ENCODE measurements at regions not wholly inside any gene's neighbourhood (a gene's known extent, or its start where the extent isn't known, plus 50 kb on each side); places are given as distances from the start of the nearest gene placed in this dataset.
"Not testable (repeated sequence)": the region's sequence is repeated elsewhere in the genome, so short reads cannot be mapped to it uniquely, and the experiment has no call there.

DNA sequence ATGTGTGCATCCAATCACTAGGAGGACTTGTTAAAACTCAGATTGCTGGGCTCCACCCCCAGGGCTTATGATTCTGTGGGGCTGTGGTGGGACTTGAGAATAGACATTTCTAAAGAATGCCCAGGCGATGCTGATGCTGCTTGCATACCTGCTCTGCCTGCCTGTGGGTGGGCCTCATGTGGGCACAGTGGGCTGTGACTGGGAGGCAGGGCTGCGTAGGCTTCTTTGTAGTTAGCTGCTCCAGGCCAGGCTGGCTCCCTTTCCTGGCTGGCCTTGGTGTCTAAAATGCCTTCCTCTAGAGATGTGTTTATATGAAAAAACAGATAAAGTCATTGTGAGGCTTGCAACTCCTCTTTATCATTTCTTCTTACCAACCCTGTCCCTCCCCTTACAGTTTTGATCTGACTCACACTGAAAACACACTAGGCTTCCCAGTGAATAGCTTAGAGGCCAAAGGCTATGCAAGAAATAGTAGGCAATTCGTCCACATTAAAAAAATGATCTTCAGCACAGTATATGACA, 495.5 kb upstream of the MAP3K7 start:
- no peak for DNase-seq (ENCODE audit: low read depth in 4 of 4, low spot score in 3 of 4)

DNA sequence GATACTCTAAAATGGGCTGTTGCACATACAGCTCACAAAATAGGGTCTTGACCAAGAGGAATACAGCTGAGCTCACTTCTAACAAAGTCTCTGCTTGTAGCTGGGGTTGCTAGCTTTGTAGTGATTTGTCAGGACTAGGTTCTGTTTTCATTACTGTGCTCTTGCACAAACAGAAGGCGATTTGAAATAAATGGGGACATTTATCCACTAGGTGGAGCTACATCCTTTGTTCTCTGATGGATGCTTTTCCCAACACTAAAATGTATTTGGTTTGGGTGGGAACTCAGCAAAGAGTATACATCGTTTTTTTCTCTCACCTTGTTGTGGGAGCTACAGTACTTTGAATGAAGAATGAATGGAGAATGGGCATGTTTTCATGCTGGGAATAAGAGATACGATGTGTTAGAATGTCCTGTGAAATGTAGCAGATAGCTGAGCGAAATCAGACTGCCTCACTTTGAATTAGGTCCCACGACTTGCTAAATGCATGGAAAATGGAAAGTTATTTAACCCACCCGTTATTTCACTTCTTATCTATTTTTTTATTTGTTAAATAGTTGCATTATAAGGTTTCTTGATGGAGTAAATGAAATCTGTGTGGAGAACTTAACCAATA, 494.7 kb upstream of the MAP3K7 start:
- peak; percentile 56 to 74 (median 68) for DNase-seq (ENCODE audit: low read depth in 4 of 4, low spot score in 3 of 4)

DNA sequence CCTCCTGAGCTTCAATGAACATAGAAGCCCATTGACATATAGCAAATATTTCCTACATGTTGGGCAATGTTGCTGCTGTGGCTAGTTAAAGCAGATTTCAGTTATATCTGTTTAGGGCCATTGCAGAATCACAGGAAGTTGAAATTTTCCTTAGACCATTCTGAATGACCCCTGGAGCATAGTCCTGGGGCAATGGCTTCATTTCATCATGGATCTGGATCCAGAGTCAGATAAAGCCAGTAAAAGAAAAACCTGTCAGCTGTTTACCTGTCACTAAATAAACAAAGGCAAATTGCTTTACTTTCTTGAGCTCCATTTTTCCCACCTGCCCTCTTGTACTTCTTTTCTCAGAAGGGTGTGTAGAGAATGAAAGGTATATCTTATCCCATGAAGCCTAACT, 494.0 kb upstream of the MAP3K7 start:
- DNase-seq (ENCODE audit: low read depth in 4 of 4, low spot score in 3 of 4) = no peak

DNA sequence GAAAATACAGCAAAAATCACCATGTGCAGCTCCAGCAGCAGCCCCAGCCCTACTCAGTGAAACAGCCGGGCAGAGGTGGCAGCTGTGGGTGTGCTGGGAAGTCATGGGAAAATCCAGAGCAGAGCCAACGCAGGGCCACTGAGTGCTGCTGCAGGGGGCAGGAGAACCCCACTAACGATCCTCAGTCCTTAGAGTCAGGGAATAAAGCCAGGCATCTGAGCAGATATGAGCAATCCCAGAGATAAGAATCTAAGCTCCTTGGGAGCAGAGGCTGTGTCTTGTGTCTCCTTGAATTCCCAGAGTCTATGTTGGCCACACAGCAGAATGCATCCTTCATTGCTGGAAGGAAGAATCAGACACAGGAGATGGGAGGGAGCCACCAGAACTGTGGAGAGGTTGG, 493.1 kb upstream of the MAP3K7 start:
- no peak for DNase-seq (ENCODE audit: low read depth in 4 of 4, low spot score in 3 of 4)

DNA sequence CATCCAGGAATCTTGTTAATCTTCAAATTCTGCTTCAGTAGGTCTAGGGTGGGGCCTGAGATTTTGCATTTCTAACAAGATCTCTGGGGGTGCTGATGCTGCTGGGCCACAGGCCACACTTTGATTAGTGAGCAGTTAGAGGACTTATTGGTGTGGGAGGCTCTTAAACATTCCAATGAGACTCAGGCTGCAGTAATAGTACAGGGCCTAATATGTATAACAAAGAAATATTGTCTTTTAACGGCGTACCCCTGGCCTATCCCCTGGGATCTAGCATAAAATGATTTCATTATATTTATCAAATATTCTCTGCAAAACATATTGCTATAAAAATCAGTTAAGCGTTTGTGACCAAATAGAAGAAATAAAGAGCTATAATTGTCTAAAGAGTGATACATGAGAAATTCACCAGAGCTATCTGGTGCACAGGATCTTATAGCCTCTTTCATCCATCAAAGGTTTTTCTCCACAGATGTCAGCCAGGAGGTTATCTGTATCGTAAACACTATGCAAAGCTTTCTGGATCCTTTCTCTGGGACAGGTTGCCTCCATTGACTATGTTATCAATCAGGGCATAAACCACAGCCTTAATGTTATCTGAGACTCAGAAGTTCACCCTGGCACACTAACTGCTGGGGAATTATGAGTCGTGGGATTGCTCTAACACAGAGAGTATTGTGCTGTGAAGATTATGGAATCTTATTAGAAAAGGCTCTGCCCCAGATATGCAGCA, 488.5 kb upstream of the MAP3K7 start:
- no peak for DNase-seq (ENCODE audit: low read depth in 4 of 4, low spot score in 3 of 4)

DNA sequence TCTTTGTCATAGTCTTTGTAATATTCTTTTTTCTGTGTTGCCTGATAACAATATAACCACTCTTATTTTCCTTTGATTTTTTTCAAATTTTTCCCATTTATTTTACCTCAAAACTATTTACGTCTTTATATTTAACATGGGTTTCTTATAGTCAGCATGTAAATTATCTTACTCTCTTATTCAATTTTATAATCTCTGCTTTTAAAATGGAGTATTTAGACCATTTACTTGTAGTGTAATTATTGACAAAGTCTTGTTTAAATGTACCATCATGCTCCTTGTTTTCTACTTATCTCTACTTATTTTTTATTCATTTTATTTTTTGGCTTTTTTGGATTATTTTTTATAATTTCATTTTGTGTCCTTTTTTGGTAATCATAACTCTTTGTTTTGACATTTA, 476.5 kb upstream of the MAP3K7 start:
- no peak for DNase-seq (ENCODE audit: low read depth in 4 of 4, low spot score in 3 of 4)

DNA sequence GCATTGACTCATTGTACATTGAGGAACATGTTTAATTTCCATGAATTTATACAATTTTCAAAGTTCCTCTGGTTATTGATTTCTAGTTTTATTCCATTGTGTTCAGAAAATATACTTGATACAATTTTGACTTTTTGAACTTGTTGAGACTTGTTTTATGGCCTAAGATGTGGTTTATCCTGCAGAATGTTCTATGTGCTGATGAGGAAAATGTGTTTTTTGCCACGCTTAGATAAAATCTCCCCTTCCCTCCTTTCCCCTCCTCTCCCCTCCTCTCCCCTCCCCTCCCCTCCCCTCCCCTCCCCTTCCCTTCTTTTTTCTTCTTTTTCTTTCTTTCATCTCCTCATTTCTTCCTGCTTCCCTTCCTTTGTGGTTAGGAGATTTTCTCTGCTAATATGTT, 470.8 kb upstream of the MAP3K7 start:
- DNase-seq (ENCODE audit: low read depth in 4 of 4, low spot score in 3 of 4) = no peak

DNA sequence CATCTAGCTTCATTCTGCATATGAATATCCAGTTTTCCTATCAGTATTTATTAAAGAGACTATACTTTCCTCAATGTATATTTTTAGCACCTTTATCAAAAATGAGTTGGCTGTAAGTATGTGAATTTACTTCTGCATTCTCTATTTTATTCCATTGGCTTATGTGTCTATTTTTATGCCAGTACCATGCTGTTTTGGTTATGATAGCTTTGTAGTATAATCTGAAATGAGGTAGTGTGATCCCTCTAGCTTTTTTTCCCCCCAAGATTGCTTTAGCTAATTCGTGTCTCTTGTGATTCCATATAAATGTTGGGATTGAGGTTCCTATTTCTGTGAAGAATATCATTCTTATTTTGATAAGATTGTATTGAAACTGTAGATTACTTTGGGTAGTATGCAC, 469.1 kb upstream of the MAP3K7 start:
- DNase-seq (ENCODE audit: low read depth in 4 of 4, low spot score in 3 of 4) = no peak

DNA sequence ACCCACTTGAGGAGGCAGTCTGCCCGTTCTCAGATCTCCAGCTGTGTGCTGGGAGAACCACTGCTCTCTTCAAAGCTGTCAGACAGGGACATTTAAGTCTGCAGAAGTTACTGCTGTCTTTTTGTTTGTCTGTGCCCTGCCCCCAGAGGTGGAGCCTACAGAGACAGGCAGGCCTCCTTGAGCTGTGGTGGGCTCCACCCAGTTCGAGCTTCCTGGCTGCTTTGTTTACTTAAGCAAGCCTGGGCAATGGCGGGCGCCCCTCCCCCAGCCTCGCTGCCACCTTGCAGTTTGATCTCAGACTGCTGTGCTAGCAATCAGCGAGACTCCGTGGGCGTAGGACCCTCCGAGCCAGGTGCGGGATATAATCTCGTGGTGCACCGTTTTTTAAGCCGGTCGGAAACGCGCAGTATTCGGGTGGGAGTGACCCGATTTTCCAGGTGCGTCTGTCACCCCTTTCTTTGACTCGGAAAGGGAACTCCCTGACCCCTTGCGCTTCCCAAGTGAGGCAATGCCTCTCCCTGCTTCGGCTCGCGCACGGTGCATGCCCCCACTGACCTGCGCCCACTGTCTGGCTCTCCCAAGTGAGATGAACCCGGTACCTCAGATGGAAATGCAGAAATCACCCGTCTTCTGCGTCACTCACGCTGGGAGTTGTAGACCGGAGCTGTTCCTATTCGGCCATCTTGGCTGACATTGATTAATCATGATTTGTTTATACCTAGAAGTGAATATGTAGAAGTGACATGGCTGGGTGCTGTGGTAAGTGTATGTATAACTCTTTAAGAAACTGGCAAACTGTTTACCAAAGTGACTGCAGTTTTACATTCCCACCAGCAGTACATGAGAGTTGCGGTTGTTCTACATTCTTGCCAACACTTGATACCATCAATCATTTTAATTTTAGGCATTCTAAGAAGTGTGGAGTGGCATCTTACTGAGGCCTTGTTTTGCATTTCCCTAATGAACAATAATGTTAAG, 465.9 kb upstream of the MAP3K7 start:
- DNase-seq (ENCODE audit: low read depth in 4 of 4, low spot score in 3 of 4) = not testable (repeated sequence)

DNA sequence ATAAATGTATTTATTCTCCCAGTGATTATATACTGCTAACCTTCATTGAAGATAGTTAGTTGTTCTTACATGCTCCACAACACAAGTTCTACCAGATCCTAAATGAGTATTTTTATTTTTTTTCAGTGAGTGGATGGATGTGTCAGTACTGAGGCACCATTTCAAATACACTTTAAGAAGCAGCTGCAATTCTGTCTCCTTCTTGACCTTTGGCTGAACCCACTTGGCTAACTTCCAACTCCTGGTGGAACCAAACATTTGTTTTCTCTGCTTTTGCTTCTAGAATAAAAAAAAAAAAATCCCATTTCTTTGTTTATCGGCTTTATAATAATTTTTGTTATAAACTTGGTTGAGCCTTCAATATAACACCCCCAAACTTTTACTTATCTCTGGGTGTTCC, 458.3 kb upstream of the MAP3K7 start:
- DNase-seq (ENCODE audit: low read depth in 4 of 4, low spot score in 3 of 4) = peak in 1 of 4 donors; percentile 48

DNA sequence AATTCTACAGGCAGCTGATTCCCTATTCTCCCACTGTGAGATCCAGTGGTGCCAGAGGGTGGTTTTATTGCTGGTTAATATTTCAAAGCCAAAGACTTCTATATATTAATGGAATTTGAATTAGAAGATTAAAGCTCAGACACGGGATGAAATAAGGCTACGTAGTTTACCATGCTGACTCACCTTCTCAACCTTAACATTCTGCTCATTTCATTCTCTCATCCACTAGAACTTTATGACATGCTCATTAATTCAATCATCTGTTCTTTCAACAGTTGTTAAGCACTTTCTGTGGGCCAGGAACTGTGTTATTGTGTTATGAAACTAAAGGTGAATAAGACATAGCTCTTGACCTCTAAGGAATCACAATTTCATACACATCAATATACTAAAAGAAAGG, 456.9 kb upstream of the MAP3K7 start:
- DNase-seq (ENCODE audit: low read depth in 4 of 4, low spot score in 3 of 4) = no peak

DNA sequence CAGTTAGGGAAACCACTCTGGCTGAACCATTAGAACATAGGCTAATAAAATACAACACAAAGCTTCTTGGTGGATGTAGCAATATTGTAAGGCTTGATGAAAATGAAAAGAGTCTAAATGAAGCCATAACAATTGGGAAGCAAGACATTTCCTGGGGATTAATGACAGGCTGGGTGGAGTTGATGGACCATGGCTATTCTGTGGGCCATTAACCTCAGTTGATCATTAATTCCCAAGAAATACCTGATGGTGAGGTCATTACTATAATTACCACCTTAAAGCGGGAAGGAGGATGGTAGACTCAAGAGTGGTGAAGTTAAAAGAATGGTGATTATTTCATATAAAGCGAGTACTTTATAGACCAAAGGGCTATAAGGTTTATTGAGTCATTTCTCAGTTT, 455.8 kb upstream of the MAP3K7 start:
- peak in 2 of 4 donors; percentile 22 to 30 for DNase-seq (ENCODE audit: low read depth in 4 of 4, low spot score in 3 of 4)

DNA sequence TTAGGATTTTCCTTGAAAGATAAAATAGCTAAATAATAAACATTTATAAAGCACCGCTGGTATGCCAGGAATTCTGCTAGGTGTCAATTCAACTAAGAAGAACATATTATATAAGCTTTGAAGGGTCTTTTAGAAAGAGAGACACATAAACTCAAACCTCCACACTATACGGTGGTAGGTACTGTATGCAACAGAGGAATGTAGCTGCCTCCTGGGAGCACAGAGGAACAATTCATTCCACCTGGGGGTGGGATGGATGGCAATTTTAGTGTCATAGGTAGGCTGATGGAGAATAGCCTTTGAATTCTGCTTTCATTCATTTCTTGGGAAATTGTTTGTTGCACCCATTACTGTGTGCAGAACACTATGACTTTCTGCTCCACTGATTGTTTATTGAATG, 447.1 kb upstream of the MAP3K7 start:
- DNase-seq (ENCODE audit: low read depth in 4 of 4, low spot score in 3 of 4) = no peak

DNA sequence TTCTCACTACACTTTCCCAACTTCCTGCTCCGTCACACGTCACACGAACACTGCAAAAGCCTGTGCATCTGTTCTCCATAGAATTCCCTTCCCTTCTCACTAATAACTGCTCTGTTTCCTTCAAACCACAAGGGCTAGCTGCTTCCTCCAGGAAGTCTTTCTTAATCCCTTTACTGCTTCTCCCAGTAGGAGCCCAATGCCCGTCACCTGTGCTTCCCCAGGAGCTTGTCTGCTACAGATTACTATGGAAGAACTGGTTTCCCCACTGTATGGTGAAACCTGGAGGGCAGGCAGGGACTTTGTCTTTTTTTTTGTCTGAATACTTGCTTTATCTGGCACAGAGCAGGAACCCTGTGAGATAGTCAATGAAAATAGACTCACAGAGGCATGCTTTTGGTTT, 444.7 kb upstream of the MAP3K7 start:
- no peak for DNase-seq (ENCODE audit: low read depth in 4 of 4, low spot score in 3 of 4)

DNA sequence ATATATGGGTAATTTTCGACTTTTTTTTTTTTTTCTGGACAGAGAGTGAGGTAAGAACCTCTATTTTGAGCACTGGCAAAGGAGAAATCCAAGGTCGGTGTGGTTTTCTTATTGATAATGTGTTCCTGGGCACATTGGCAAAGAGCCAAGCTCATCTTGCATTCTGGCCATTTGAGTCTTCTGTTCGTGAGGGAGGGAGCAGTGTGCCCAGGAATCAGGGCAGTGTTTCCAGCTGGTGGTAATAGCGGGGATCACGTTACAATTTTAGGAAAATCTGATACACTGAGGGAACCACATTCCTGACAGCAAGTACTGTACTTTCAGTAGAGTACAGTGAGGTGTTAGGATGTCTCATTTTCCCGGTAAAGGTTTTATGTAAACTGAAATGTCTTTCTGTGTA, 442.3 kb upstream of the MAP3K7 start:
- no peak for DNase-seq (ENCODE audit: low read depth in 4 of 4, low spot score in 3 of 4)

DNA sequence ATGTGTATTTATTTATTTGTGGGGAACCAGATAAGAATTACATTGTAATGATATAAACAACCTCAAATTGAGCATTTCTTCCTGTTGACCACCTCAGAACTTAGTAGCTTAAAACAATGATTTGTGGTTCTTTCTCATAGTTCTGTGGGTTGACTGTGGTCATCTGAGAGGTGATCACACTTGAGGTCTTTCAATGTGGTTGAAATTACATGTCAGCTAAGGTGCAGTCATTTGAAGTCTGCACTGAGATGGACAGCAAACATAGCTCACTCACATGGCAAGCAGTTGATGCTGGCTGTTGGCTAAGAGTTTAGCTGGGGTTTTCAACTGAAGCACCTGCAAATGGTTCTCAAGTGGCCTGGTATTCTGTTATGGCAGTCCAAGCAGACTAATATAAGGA, 436.7 kb upstream of the MAP3K7 start:
- DNase-seq (ENCODE audit: low read depth in 4 of 4, low spot score in 3 of 4) = no peak

DNA sequence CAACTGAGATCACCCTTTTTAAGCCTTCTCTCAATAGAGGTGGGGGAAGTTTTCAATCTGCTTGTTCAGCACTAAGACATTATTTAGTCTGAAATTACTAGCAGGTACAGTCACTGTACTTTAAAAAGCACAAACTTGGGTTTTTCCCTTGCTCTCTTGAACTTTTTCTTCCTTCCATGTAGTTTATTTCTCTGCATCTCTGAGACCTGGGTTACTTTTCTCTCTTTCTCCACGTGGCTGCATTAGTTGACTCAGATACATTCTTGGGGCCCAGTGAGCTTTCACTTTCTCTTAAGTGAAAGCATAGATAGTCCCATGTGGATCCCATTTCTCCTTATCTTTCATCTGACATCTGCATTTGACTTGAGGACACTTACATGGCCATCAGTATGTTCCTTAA, 433.9 kb upstream of the MAP3K7 start:
- DNase-seq (ENCODE audit: low read depth in 4 of 4, low spot score in 3 of 4) = no peak

DNA sequence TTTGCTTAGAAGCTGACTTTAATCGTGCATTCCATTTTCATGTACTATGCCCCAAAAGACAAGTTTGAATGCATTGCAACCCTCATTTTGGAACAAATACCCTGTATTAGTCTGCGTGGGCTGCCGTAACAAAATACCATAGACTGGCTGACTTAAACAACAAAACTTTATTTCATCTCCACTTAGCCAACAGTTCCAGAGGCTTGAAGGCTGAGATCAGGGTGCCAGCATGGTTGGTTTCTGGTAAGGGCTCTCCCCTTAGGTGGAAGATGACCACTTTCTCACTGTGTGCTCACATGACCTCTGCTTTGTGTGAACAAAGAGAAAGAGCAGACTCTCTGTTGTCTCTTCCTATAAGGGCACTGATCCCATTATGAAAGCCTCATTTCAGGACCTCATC, 431.7 kb upstream of the MAP3K7 start:
- DNase-seq (ENCODE audit: low read depth in 4 of 4, low spot score in 3 of 4) = no peak

DNA sequence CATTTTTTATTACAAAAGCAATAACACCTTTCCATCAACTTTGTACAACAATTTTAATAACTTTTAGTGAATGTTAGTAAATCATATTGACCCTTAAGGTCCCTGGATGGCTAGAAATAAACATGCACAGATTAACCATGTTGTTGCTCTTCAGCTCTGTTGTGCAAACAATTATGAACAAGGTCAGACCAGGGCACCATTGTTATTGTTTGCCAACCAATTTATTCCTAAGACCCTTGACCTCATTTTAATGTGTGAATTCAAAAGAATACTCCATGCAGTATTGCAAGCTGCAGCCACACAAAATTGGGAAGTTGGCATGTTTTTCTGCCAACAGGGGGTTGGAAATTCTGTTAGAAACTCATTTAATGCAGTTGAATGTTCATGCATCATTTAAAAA, 426.6 kb upstream of the MAP3K7 start:
- no peak for DNase-seq (ENCODE audit: low read depth in 4 of 4, low spot score in 3 of 4)

DNA sequence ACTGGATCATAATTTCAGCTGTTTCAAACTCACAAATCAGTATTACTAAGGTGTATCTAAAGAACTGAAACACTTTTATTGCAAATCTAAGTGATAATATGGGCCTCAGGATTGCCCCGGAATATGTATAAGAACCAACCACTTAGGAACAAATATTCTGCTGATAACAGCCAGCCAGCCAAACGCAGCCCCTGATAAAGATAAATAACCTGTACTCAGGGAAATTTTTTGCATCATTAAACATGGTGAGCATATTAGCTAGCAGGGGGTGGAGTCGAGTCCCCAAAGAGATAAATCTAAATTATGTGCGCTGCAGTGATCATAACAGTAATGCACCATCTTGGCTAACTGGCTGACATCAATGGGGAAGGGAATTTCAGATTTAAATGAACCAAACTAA, 410.2 kb upstream of the MAP3K7 start:
- DNase-seq (ENCODE audit: low read depth in 4 of 4, low spot score in 3 of 4) = no peak

DNA sequence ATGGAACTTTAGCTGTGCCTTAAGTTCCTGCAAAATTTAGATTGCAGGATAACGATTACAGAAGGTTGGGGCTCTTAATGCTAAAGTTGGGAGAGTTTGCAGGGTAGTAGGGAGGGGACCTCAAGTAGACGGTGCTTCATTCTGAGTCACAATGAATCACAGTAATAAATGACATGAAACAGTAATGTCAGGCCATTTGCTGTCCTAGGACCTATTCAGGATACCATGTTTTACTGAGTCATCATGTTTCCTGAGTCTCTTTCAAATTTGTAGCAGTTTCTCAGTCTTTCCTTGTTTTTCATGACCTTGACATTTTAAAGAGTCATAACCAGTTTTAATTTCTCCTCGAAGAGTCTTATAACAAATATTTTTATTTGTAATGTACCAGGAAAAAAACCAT, 406.9 kb upstream of the MAP3K7 start:
- DNase-seq (ENCODE audit: low read depth in 4 of 4, low spot score in 3 of 4) = no peak
